IPS DF 19.7 (cell line): ENCODE measurements at regions not wholly inside any gene's neighbourhood (a gene's known extent, or its start where the extent isn't known, plus 50 kb on each side); places are given as distances from the start of the nearest gene placed in this dataset.

ENCODE experiments used
- DNase-seq: peaks from one replicate; pipeline ENCODE4 v3.0.0-alpha.2; 2013; ENCODE audit warnings: low read depth, low spot score

- no peak for DNase-seq
These were observed 137.0 kb downstream of the PLPP3 start for GRCh38 chr1:56442290-56442877.

DNA sequence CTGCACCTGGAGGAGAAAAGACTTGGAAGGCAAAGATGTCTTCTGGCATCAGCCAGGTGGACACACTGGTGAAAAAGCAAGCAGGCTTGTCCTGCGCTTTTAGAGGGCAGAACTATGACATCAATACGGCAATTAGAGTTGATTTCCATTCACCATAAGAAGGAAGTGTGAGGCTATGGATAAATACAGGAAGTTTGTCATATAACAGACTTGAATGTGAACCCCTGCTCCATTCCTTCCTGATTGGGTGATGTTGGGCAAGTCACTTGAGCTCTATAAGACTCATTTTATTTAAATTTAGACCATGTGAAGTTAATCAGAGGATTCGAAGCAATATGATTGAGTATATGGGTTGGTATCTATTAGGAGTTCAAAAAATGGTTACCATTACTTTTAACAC is 137.8 kb downstream of the PLPP3 start:
- no peak for DNase-seq

- no peak for DNase-seq
These were observed 139.6 kb downstream of the PLPP3 start for GRCh38 chr1:56439610-56440264.

- no peak for DNase-seq
These were observed 140.3 kb downstream of the PLPP3 start for GRCh38 chr1:56438901-56439551.

DNA sequence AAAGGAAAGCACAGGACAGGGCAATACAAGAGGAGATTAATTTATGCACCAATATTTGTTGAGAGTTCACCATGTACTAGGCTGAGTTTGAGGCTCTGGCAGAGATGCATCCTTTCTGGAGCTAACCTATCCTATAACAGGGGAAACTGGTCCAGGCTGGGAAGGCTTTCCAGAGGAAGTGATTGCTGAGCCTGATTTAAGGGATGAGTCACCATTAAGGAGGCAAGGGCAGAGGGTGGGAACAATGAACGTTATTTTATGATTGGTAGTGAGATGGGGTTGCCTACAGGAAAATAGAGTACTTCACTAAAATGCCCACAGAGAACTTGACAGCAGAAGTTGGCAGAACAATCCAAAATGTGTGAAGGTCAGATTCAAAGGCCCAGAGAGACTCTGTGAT is 141.4 kb downstream of the PLPP3 start:
- DNase-seq, result no peak

GRCh38 chr1:56436912-56437417 is 142.4 kb downstream of the PLPP3 start:
- DNase-seq, result peak; percentile 77

- no peak for DNase-seq
These were observed 143.1 kb downstream of the PLPP3 start for GRCh38 chr1:56436296-56436695.

DNA sequence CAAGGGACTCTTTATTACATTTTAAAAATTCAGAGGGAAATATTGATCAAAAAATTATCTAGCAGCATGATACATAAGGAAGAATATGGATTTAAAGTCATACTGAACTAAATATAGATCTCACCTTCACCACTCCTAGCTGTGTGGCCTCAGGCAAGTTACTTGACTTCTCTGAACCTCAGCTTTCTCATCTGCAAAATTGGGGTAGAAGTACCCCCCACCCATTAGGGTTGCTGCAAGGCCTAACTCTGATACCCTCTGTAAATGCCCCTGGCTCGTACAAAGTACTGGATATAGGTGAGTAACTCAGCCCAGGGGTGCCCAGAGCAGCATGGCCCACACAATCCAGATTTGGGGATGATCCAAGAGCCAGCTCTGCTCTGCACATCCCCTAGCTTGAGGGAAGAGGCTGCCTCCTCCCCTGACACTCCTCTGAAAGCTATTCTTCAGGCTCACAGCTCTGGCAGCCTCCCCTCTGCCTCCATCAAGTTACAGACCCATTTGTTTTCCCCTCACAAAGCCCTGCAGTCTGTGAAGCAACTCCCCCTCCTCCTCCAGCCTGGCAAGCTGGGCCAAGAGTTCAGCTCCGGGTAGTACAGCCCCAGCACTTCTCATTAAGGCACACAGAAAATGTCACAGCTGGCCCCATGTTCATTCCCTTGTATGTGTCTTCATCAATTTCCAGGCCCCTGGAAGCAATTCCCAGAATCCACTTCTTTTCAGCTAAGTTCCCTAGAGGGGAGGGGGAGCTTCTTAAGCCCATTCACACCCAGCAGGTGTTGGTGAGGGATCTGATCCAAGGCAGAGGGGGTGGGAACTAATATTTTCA is 143.7 kb downstream of the PLPP3 start:
- peak; percentile 15 for DNase-seq

- no peak for DNase-seq
These were observed 144.6 kb downstream of the PLPP3 start for GRCh38 chr1:56434740-56435139.

GRCh38 chr1:56434025-56434424 is 145.3 kb downstream of the PLPP3 start:
- no peak for DNase-seq

DNA sequence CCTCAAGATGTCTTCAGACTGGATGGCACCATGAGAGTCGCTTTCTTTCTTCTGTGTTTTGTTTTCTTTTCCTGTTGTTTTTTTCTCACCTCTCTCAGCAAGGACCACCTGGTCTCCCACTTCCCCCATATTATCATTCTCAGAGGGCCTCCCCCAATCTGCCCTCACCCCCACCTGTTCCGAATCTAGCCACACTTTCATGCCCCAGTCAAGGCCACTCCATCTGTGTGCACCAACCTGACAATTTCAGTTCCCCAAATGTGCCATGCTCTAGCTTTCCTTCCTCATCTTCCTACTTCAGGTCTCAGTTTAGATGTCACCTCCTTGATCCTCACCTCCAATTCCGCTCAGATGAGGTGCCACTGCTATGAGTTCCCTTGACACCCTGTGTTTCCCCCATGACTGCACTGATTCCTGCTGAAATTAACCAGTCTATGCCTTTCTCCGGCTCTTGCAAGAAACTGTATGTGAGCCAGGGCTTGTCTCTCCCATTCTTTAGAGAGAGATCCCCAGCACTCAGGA is 146.2 kb downstream of the PLPP3 start:
- DNase-seq, result no peak

- no peak for DNase-seq
These were observed 147.0 kb downstream of the PLPP3 start for GRCh38 chr1:56432166-56432971.

GRCh38 chr1:56430141-56430839 is 149.1 kb downstream of the PLPP3 start:
- no peak for DNase-seq

- no peak for DNase-seq
These were observed 150.1 kb downstream of the PLPP3 start for GRCh38 chr1:56429288-56429687.

GRCh38 chr1:56426587-56427381 is 152.6 kb downstream of the PLPP3 start:
- DNase-seq, result no peak

- no peak for DNase-seq
These were observed 153.8 kb downstream of the PLPP3 start for GRCh38 chr1:56425494-56426037.

- DNase-seq, result no peak
These were observed 154.4 kb downstream of the PLPP3 start for GRCh38 chr1:56424744-56425493.

GRCh38 chr1:56423716-56424115 is 155.6 kb downstream of the PLPP3 start:
- no peak for DNase-seq
